ENCODE measurements at regions not wholly inside any gene's neighbourhood (a gene's known extent, or its start where the extent isn't known, plus 50 kb on each side); places are given as distances from the start of the nearest gene placed in this dataset.

GRCh38 chr16:58970775-58971174, 236.7 kb upstream of the GOT2 start:
- TF ChIP-seq DMTF1 (CRISPR knock-in tag; IDR thresholded peaks at IDR 0.05) (no peak), ZFX (CRISPR knock-in tag; IDR thresholded peaks at IDR 0.05; ENCODE audit: low read depth) (no peak), FOXK2 (IDR thresholded peaks at IDR 0.05) (no peak), JUN (CRISPR knock-in tag; IDR thresholded peaks at IDR 0.05) (no peak), TOE1 (CRISPR knock-in tag; IDR thresholded peaks at IDR 0.05) (no peak), ZSCAN29 (CRISPR knock-in tag; conservative IDR thresholded peaks at IDR 0.05) (no peak), IRF1 (CRISPR knock-in tag; IDR thresholded peaks at IDR 0.05; ENCODE audit: low read depth) (no peak), ATF1 (CRISPR knock-in tag; IDR thresholded peaks at IDR 0.05) (no peak)

Measured in HepG2 (cell line).